Loucy (cell line): ENCODE measurements at regions not wholly inside any gene's neighbourhood (a gene's known extent, or its start where the extent isn't known, plus 50 kb on each side); places are given as distances from the start of the nearest gene placed in this dataset.

Experiments used
- CTCF ChIP-seq: fragments of 200-600 bp; sonication (generic); conservative IDR thresholded peaks from 2 replicates; pipeline ENCODE4 v1.5.1; 2014; ENCODE audit warnings: mild to moderate bottlenecking, antibody characterized with exemption, low read length
- EZH2phosphoT487 ChIP-seq: fragments of 200-600 bp; IDR thresholded peaks from 2 replicates; pipeline ENCODE4 v1.6.1; 2018; ENCODE audit warnings: antibody characterized with exemption, mild to moderate bottlenecking, moderate library complexity, borderline replicate concordance

DNA sequence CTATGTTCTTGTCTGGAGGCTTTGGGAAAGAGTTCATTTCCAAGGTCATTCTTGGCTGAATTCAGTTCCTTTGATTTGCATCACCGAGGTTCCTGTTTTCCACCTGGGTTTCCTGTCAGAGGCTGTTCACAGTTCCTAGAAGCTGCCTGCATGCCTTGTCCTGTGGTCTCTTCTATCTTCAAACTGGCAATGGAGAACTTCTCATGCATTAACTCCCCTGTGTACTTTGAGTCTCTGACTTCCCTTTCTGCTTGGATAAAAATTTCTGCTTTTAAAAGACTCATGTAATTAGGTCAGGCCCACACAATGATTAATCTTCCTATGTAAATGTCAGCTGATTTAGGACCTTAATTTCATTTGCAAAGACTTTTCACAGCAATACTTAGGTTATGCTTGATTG lies 499.3 kb upstream of the FANCL start:
- no peak for TF ChIP-seq CTCF
- TF ChIP-seq EZH2phosphoT487 = no peak
